SJSA1 (cell line): ENCODE measurements at regions not wholly inside any gene's neighbourhood (a gene's known extent, or its start where the extent isn't known, plus 50 kb on each side); places are given as distances from the start of the nearest gene placed in this dataset.

Experiments
- DNase-seq, 2 experiments: peaks; one replicate each; pipeline ENCODE4 v3.0.0-alpha.2; 2015 to 2020; ENCODE audit warnings: low spot score in 2 of 2, low read depth in 1 of 2
- H3K27ac ChIP-seq: fragments of 250-450 bp; sonication (Bioruptor Pico); 2 replicates; pipeline ENCODE4 v1.5.1; 2020; ENCODE audit warnings: mild to moderate bottlenecking, moderate library complexity
- H3K27me3 ChIP-seq: fragments of 250-450 bp; sonication (Bioruptor Pico); replicated peaks from 2 replicates; pipeline ENCODE4 v1.5.1; 2020; ENCODE audit warnings: mild to moderate bottlenecking, moderate library complexity
- H3K36me3 ChIP-seq: fragments of 250-450 bp; sonication (Bioruptor Pico); 2 replicates; pipeline ENCODE4 v1.5.1; 2020; ENCODE audit warnings: mild to moderate bottlenecking
- H3K4me1 ChIP-seq: fragments of 250-450 bp; sonication (Bioruptor Pico); replicated peaks from 2 replicates; pipeline ENCODE4 v1.6.1; 2021; ENCODE audit warnings: mild to moderate bottlenecking
- H3K4me3 ChIP-seq: fragments of 250-450 bp; sonication (Bioruptor Pico); 2 replicates; pipeline ENCODE4 v1.5.1; 2020; ENCODE audit warnings: mild to moderate bottlenecking
- H3K9me3 ChIP-seq: fragments of 250-450 bp; sonication (Bioruptor Pico); replicated peaks from 2 replicates; pipeline ENCODE4 v1.5.1; 2020; ENCODE audit warnings: mild to moderate bottlenecking

- Histone ChIP-seq H3K9me3 (no peaks in the 10 kb centered on the region), H3K4me3 (no peak overlapping the region), H3K4me1 (no peaks in the 10 kb centered on the region), H3K27ac (no peak overlapping the region), H3K27me3 (no peaks in the 10 kb centered on the region), H3K36me3 (no peaks in the 10 kb centered on the region)
- no peak for DNase-seq
Measured at GRCh38 chr9:113753398-113754119, 122.5 kb upstream of the ZNF618 start.

- DNase-seq: no peak
- Histone ChIP-seq H3K27me3 (no peaks in the 10 kb centered on the region), H3K4me3 (no peak overlapping the region), H3K4me1 (no peaks in the 10 kb centered on the region), H3K9me3 (no peaks in the 10 kb centered on the region), H3K27ac (no peak overlapping the region), H3K36me3 (no peaks in the 10 kb centered on the region)
Measured at GRCh38 chr9:113754739-113755138, 121.4 kb upstream of the ZNF618 start.

DNA sequence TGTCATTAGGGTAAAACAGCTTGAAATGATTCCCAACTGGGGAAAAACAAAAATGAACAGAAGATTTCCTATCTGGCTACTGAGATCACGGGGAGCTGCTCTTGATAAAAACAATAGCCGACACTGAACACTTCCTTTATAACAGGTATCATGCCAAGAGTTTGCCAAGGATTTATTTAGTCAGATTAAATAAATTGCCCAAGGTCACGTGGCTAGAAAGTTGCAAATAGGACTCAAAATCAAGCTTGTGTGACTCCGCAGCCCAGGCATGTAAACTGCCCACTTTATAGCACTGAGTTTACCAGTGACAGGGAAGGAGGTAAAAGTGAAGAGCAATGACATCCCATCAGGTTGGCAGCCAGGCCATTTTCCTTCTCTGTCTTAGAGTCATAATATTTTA lies 120.7 kb upstream of the ZNF618 start:
- no peaks in the 10 kb centered on the region for H3K9me3 ChIP-seq
- no peaks in the 10 kb centered on the region for H3K4me1 ChIP-seq
- DNase-seq: no peak
- no peaks in the 10 kb centered on the region for H3K36me3 ChIP-seq
- no peaks in the 10 kb centered on the region for H3K27me3 ChIP-seq
- no peak overlapping the region for H3K27ac ChIP-seq
- no peak overlapping the region for H3K4me3 ChIP-seq

DNA sequence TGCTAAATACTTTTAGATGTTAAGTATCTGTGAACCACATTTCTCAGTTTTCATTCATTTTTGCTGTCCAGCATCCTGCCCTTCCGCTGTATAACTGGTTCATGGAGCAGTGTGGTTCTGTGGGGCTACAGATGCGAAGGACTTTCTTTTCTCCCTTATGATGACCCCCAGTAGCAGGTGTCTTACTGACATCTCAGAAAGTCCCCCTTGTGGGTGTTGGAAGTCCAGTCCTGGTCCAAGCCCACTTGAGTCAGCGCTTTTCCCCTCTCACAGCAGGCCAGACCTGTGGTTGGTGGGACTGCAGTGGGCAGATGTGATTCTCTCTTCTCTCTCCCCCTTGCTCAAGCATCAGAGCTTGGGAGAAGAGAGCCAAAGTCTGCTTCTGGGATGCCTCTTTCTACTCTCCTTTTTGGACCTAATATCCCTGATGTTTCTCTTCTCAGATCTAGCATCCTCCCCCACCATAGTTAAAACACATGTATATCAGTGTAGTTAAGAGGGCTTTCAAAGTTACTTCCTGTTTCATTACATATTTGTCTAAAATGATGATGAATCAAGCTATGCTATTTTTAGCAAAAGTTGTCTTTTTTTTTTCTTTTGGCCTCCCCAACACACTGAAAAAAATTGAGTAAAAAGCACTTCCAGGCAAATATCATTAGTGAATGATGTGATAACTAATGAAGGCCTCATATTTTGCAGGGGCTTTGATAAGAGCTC lies 119.5 kb upstream of the ZNF618 start:
- DNase-seq: no peak
- Histone ChIP-seq H3K4me1 (no peaks in the 10 kb centered on the region), H3K36me3 (no peaks in the 10 kb centered on the region)

GRCh38 chr9:113763429-113763828 lies 112.7 kb upstream of the ZNF618 start:
- Histone ChIP-seq H3K9me3 (0 out of 2 replicates have a peak, but pooled peaks cover 2% of the 10 kb centered on the region), H3K27ac (no peak overlapping the region), H3K27me3 (no peaks in the 10 kb centered on the region), H3K36me3 (no peaks in the 10 kb centered on the region), H3K4me1 (peaks cover 10% of the 10 kb centered on the region; the same call in 1 of the 2 replicates), H3K4me3 (no peak overlapping the region)
- no peak for DNase-seq

More for the DNA sequence above, 119.5 kb upstream of the ZNF618 start:
- Histone ChIP-seq H3K4me3 (no peak overlapping the region), H3K9me3 (no peaks in the 10 kb centered on the region), H3K27ac (no peak overlapping the region), H3K27me3 (no peaks in the 10 kb centered on the region)

DNA sequence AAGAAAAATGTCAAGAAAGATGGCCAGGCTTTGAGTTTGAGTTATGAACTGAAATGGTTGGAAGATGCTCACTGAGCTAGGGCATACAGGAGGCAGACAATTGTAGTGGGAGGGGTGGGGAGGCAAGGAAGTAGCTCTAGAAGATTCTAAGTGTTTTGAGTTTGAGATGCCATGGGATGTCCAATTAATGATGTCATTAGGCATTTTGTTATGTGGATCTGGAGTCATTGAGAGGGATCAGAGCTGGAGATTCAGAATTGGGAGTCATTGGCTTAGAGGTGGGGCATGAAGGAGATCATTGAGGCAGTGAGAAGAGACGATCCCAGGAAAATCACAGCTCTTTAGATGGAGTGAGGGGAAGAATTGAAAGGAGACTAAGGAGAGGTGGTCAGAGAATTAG lies 111.5 kb upstream of the ZNF618 start:
- Histone ChIP-seq H3K4me1 (peaks cover 10% of the 10 kb centered on the region; the same call in 1 of the 2 replicates), H3K4me3 (no peak overlapping the region), H3K27ac (no peak overlapping the region), H3K9me3 (0 out of 2 replicates have a peak, but pooled peaks cover 2% of the 10 kb centered on the region), H3K36me3 (no peaks in the 10 kb centered on the region), H3K27me3 (no peaks in the 10 kb centered on the region)
- no peak for DNase-seq

GRCh38 chr9:113769412-113769811 lies 106.7 kb upstream of the ZNF618 start:
- no peak for DNase-seq
- peaks cover 10% of the 10 kb centered on the region; the same call in 1 of the 2 replicates for H3K4me1 ChIP-seq
- no peak overlapping the region for H3K4me3 ChIP-seq
- no peak overlapping the region for H3K27ac ChIP-seq
- H3K36me3 ChIP-seq: no peaks in the 10 kb centered on the region
- H3K9me3 ChIP-seq: 0 out of 2 replicates have a peak, but pooled peaks cover 2% of the 10 kb centered on the region
- H3K27me3 ChIP-seq: no peaks in the 10 kb centered on the region

- H3K9me3 ChIP-seq: 0 out of 2 replicates have a peak, but pooled peaks cover 2% of the 10 kb centered on the region
- DNase-seq: no peak
- no peak overlapping the region for H3K27ac ChIP-seq
- H3K4me3 ChIP-seq: no peak overlapping the region
- H3K4me1 ChIP-seq: peaks cover 10% of the 10 kb centered on the region; the same call in 1 of the 2 replicates
- no peaks in the 10 kb centered on the region for H3K36me3 ChIP-seq
- H3K27me3 ChIP-seq: no peaks in the 10 kb centered on the region
Measured at GRCh38 chr9:113770396-113770795, 105.7 kb upstream of the ZNF618 start.

DNA sequence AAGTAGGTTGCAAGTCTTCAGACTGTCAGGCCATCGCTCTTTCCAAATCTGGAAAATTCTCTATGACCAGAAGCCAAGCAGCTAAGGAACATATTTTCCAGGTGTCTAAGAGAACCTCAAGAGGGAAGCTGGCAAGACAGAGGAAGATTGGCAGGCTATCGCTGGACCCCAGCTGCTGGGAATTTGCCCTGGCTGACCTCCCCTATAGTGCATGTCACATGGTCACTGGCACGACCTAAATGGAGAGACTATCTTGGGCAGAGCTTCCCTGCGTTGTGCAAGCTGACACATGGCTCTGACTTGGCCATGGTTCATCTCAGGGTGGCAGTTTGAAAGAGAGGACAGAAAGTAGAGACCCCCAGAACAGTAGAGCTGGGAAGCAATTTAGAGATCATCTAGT lies 104.9 kb upstream of the ZNF618 start:
- H3K27ac ChIP-seq: no peak overlapping the region
- 0 out of 2 replicates have a peak, but pooled peaks cover 2% of the 10 kb centered on the region for H3K9me3 ChIP-seq
- H3K4me3 ChIP-seq: no peak overlapping the region
- no peaks in the 10 kb centered on the region for H3K27me3 ChIP-seq
- no peaks in the 10 kb centered on the region for H3K36me3 ChIP-seq
- DNase-seq: no peak
- H3K4me1 ChIP-seq: peaks cover 10% of the 10 kb centered on the region; the same call in 1 of the 2 replicates

DNA sequence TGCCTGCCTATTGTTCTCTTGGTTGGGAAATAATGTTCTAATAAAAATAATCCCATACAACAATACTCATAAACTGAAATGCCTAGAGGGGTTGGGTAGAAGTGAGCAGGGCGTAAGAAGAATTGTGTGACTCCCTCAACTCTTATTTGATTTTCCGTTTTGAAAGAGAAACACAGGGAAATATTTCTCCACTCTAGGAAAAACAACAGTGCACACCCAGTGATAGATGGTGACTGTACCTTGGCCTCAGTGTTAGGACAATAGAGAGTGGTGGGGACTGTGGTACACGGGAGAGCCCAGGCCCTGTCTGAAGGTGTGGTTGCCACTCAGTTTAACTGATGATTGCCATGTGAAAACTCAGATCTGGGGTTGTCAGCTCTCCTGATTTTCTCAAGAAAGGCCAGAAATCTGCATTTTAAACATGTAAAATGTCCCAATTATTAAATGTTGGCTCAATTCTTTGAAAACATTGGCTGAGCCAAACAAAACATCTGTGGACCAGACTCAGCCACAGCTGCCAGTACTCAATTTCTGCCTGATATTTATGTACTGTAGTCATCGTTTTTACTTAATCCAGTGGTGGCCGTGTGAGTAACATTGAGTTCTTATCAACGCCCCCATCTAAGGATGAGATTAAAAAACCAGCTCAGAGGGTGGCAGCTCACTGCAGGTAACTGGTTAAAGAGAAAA lies 103.8 kb upstream of the ZNF618 start:
- Histone ChIP-seq H3K27ac (no peak overlapping the region), H3K4me3 (no peak overlapping the region), H3K36me3 (no peaks in the 10 kb centered on the region), H3K27me3 (no peaks in the 10 kb centered on the region), H3K9me3 (0 out of 2 replicates have a peak, but pooled peaks cover 2% of the 10 kb centered on the region), H3K4me1 (peaks cover 9% of the 10 kb centered on the region; the same call in 1 of the 2 replicates)
- DNase-seq: no peak

- H3K27me3 ChIP-seq: no peaks in the 10 kb centered on the region
- DNase-seq: no peak
- no peak overlapping the region for H3K4me3 ChIP-seq
- H3K9me3 ChIP-seq: 0 out of 2 replicates have a peak, but pooled peaks cover 2% of the 10 kb centered on the region
- no peak overlapping the region for H3K27ac ChIP-seq
- no peaks in the 10 kb centered on the region for H3K4me1 ChIP-seq
- no peaks in the 10 kb centered on the region for H3K36me3 ChIP-seq
Measured at GRCh38 chr9:113774963-113775362, 101.1 kb upstream of the ZNF618 start.

GRCh38 chr9:113775749-113776148 lies 100.4 kb upstream of the ZNF618 start:
- H3K36me3 ChIP-seq: no peaks in the 10 kb centered on the region
- H3K27me3 ChIP-seq: no peaks in the 10 kb centered on the region
- 0 out of 2 replicates have a peak, but pooled peaks cover 2% of the 10 kb centered on the region for H3K9me3 ChIP-seq
- no peak for DNase-seq
- H3K4me3 ChIP-seq: no peak overlapping the region
- no peaks in the 10 kb centered on the region for H3K4me1 ChIP-seq
- no peak overlapping the region for H3K27ac ChIP-seq

- DNase-seq: no peak
- no peaks in the 10 kb centered on the region for H3K4me1 ChIP-seq
- no peak overlapping the region for H3K27ac ChIP-seq
- no peaks in the 10 kb centered on the region for H3K27me3 ChIP-seq
- no peaks in the 10 kb centered on the region for H3K36me3 ChIP-seq
- no peak overlapping the region for H3K4me3 ChIP-seq
- H3K9me3 ChIP-seq: 0 out of 2 replicates have a peak, but pooled peaks cover 2% of the 10 kb centered on the region
Measured at GRCh38 chr9:113776194-113776593, 99.9 kb upstream of the ZNF618 start.

DNA sequence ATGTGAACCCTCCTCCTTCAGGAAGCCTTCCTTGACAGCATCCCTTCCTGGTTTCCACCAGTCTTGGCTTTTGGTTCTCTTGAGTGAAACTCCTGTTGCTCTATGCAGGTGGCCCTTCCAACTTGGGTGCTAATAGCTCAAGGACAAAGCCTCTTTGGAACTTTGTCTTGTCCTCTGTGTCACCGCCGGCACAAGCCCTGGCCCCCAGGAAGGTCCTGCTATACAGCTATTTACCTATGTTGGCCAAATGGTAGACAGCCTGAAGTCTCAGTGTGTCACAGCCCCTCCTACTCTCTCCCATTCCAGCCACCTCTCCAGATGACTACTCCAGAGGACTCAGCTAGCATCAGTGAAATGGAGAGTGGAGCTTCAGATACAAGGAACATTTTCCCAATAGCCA lies 94.7 kb upstream of the ZNF618 start:
- H3K27ac ChIP-seq: no peak overlapping the region
- H3K4me1 ChIP-seq: no peaks in the 10 kb centered on the region
- no peak for DNase-seq
- H3K36me3 ChIP-seq: no peaks in the 10 kb centered on the region
- H3K4me3 ChIP-seq: no peak overlapping the region
- no peaks in the 10 kb centered on the region for H3K9me3 ChIP-seq
- H3K27me3 ChIP-seq: no peaks in the 10 kb centered on the region
